Stimulated activated naive CD8-positive, alpha-beta T cell treated with anti-CD3 and anti-CD28 coated beads, Interleukin-15, amount 100 ng/mL, for 72 hours (primary cell): ENCODE measurements at regions not wholly inside any gene's neighbourhood (a gene's known extent, or its start where the extent isn't known, plus 50 kb on each side); places are given as distances from the start of the nearest gene placed in this dataset.

Source experiments
- ATAC-seq: fragments of 150-1000 bp; cut with Tn5 transposase; 2 replicates; pipeline ENCODE4 v1.10.0; 2021; ENCODE audit warnings: mild to moderate bottlenecking, moderate library complexity
- DNase-seq, 2 donors: peaks; one replicate each; pipeline ENCODE4 v3.0.0; 2021 to 2022
- H3K27ac Mint-ChIP-seq, 2 donors: one replicate each; pipeline ENCODE4 v1.8.0; 2022; ENCODE audit warnings: mild to moderate bottlenecking in 2 of 2, mixed read lengths in 2 of 2, moderate library complexity in 2 of 2
- H3K27me3 Mint-ChIP-seq: one replicate; pipeline ENCODE4 v1.8.0; 2022; ENCODE audit warnings: mixed read lengths
- H3K4me1 Mint-ChIP-seq: one replicate; pipeline ENCODE4 v1.8.0; 2022; ENCODE audit warnings: mild to moderate bottlenecking, mixed read lengths
- H3K4me3 Mint-ChIP-seq, 2 donors: one replicate each; pipeline ENCODE4 v1.8.0; 2022; ENCODE audit warnings: mild to moderate bottlenecking in 2 of 2, mixed read lengths in 2 of 2, moderate library complexity in 1 of 2
- H3K9me3 Mint-ChIP-seq, 2 donors: one replicate each; pipeline ENCODE4 v1.8.0; 2022; ENCODE audit warnings: mixed read lengths in 2 of 2

- no peaks in the 10 kb centered on the region for H3K9me3 Mint-ChIP-seq
- H3K27me3 Mint-ChIP-seq, result no peaks in the 10 kb centered on the region
- H3K27ac Mint-ChIP-seq, result no peak overlapping the region
- DNase-seq, result no peak
- H3K4me3 Mint-ChIP-seq, result no peak overlapping the region
- no peaks in the 10 kb centered on the region for H3K4me1 Mint-ChIP-seq
- no peak for ATAC-seq
Observed at GRCh38 chr6:135753196-135753595, 98.3 kb upstream of the PDE7B start.

DNA sequence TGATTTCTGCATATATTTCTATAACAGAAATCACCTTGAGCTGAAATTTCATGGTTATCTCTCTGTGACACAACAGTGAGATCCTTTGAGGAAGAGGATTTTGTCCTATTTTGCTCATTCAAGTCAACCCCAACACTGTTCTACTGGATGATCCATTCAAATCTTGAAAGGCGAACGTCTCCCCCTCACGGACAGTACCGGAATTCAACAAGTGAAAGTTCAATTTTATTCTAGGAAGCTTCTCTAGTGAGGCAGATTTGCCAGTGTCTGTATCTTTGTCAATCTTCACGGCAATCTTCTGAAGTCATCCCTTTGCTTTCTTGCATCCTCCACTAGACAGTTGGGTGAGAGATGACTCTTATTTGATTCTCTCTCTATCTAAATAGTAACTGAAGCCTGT lies 91.7 kb upstream of the PDE7B start:
- no peak overlapping the region for H3K27ac Mint-ChIP-seq
- H3K27me3 Mint-ChIP-seq, result no peaks in the 10 kb centered on the region
- H3K4me3 Mint-ChIP-seq, result no peak overlapping the region
- ATAC-seq (no peak), DNase-seq (no peak)
- peaks cover 10 to 24% of the 10 kb centered on the region in 2 donors for H3K9me3 Mint-ChIP-seq
- no peaks in the 10 kb centered on the region for H3K4me1 Mint-ChIP-seq

- DNase-seq (no peak), ATAC-seq (no peak)
- Mint-ChIP-seq H3K4me3 (no peak overlapping the region), H3K4me1 (no peaks in the 10 kb centered on the region), H3K27ac (no peak overlapping the region), H3K9me3 (no peaks in the 10 kb centered on the region), H3K27me3 (no peaks in the 10 kb centered on the region)
Observed at GRCh38 chr6:135774006-135774405, 77.5 kb upstream of the PDE7B start.

GRCh38 chr6:135779213-135779612 lies 72.3 kb upstream of the PDE7B start:
- ATAC-seq, result no peak
- Mint-ChIP-seq H3K27ac (no peak overlapping the region), H3K4me3 (no peak overlapping the region), H3K9me3 (peaks cover 0 to 9% of the 10 kb centered on the region in 2 donors), H3K27me3 (no peaks in the 10 kb centered on the region), H3K4me1 (peaks cover 10% of the 10 kb centered on the region)
- no peak for DNase-seq

GRCh38 chr6:135780326-135780725 lies 71.2 kb upstream of the PDE7B start:
- no peaks in the 10 kb centered on the region for H3K27me3 Mint-ChIP-seq
- H3K27ac Mint-ChIP-seq, result peak overlapping the region in 1 of 2 donors; percentile 38
- H3K9me3 Mint-ChIP-seq, result peaks cover 0 to 9% of the 10 kb centered on the region in 2 donors
- no peak overlapping the region for H3K4me3 Mint-ChIP-seq
- no peak for DNase-seq
- peaks cover 10% of the 10 kb centered on the region for H3K4me1 Mint-ChIP-seq
- ATAC-seq, result no peak

DNA sequence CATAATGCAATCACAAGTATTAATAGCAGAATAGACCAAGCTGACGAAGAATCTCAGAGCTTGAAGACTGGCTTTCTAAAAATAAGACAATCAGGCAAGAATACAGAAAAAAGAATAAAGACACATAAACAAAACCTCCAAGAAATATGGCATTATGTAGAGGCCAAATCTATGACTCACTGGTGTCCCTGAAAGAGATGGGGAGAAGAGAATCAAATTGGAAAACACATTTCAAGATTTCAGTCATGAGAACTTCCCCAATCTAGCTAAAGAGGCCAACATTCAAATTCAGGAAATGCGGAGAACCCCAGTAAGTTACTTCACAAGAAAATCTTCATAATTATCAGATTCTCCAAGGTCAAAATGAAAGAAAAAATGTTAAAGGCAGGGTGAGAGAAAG lies 69.0 kb upstream of the PDE7B start:
- Mint-ChIP-seq H3K9me3 (peaks cover 0 to 9% of the 10 kb centered on the region in 2 donors), H3K4me3 (no peak overlapping the region), H3K4me1 (peaks cover 10% of the 10 kb centered on the region), H3K27ac (no peak overlapping the region), H3K27me3 (no peaks in the 10 kb centered on the region)
- ATAC-seq (no peak), DNase-seq (no peak)

GRCh38 chr6:135784507-135784906 lies 67.0 kb upstream of the PDE7B start:
- ATAC-seq (no peak), DNase-seq (no peak)
- Mint-ChIP-seq H3K9me3 (peaks cover 0 to 9% of the 10 kb centered on the region in 2 donors), H3K4me1 (peaks cover 10% of the 10 kb centered on the region), H3K27me3 (no peaks in the 10 kb centered on the region), H3K4me3 (no peak overlapping the region), H3K27ac (no peak overlapping the region)

DNA sequence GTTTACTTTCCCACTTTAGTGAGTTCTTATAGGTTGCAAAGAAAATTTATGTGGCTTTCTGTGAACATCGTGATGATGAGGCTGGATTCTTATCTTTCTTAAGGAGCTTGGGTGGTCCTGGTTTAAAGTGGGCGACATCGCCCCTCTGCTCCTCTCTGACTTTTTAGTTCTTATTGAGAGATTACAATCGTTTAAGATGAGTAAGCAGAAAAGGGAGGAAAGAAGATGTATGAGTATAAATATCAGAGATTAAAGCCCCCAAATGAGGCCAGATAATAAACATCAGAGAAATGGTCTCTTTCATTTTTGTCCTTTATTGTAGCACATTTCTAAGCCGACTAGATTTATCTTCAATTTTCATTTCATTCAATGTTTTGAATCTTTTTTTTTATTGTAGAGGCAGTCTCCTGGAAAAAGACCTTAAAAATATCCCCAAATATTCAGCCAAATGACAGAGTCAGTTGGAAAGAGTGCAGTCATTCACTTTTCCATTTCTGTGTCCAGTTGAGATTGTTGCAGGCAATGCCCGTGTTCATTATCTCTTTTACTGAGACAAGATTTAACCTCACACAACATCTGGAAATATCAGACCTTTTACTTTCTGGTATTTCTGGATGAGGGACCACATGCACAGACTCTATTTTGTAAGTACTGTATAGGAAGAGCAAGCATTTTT lies 62.0 kb upstream of the PDE7B start:
- Mint-ChIP-seq H3K4me1 (peaks cover 6% of the 10 kb centered on the region), H3K4me3 (no peak overlapping the region), H3K9me3 (no peaks in the 10 kb centered on the region), H3K27ac (no peak overlapping the region), H3K27me3 (no peaks in the 10 kb centered on the region)
- ATAC-seq (no peak), DNase-seq (no peak)

DNA sequence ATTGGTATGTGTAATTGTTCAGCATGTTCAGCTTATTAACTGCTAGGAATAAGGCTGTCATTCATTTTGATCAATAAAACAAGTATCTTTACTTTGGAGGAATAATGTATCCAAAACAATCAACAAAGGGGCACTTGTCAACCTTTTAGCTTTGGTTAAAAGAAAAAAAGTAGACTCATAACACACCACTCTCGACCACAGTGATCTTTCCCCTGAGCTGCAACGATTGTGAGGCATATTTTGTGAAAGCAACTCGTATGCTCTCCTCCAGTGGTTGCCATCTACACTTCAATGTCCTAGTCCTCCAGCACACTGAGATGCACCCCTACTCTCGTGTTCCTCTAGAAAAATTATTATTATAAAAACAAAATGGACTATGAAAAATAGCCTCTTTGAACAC lies 60.1 kb upstream of the PDE7B start:
- ATAC-seq, result no peak
- H3K4me1 Mint-ChIP-seq, result peaks cover 6% of the 10 kb centered on the region

GRCh38 chr6:135796643-135797305 lies 54.7 kb upstream of the PDE7B start:
- DNase-seq, result no peak

More for the DNA sequence above, 60.1 kb upstream of the PDE7B start:
- DNase-seq, result no peak
- no peaks in the 10 kb centered on the region for H3K27me3 Mint-ChIP-seq
- H3K27ac Mint-ChIP-seq, result no peak overlapping the region
- H3K4me3 Mint-ChIP-seq, result no peak overlapping the region
- no peaks in the 10 kb centered on the region for H3K9me3 Mint-ChIP-seq

GRCh38 chr6:135797361-135797760 lies 54.1 kb upstream of the PDE7B start:
- Mint-ChIP-seq H3K4me3 (no peak overlapping the region), H3K27me3 (no peaks in the 10 kb centered on the region), H3K4me1 (peaks cover 11% of the 10 kb centered on the region), H3K9me3 (no peaks in the 10 kb centered on the region), H3K27ac (no peak overlapping the region)
- DNase-seq (no peak), ATAC-seq (no peak)

More at GRCh38 chr6:135796643-135797305, 54.7 kb upstream of the PDE7B start:
- Mint-ChIP-seq H3K4me1 (peaks cover 11% of the 10 kb centered on the region), H3K27ac (no peak overlapping the region), H3K27me3 (no peaks in the 10 kb centered on the region), H3K4me3 (no peak overlapping the region), H3K9me3 (no peaks in the 10 kb centered on the region)
- no peak for ATAC-seq

DNA sequence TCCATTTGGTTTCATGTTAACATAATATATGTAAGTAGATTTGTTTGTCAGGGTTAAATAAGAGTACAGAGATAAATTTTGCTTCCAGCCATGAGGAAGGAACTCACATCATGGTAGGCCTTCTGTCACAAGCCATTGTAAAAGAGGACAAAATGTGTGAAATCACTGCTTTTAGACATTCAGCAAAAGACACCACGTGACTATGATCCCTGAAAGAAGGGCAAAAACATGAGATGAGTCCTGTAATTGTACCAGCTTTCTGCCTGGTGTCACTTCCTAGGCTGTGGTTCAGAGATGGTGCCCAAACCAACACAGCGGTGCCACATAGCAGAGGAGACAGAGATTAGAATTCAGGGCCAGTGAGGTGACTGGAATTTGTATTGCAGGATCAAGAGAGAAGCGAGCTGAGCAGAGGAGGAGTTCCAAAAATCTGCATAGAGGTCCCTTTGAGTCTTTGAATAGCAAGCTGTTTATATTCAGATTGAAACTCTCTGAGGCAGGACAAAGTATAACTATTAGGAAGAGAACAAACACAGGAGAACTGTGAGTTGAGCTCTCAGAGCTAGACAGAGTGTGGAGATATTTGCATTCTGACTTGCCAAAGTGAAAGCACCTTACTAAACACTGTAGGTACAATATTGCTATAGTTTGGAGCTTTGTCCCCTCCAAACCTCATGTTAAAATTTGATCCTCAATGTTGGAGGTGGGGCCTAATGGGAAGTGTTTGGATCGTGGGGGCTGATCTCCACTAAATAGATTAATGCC lies 52.6 kb upstream of the PDE7B start:
- H3K27ac Mint-ChIP-seq, result no peak overlapping the region
- H3K4me1 Mint-ChIP-seq, result peaks cover 6% of the 10 kb centered on the region
- H3K9me3 Mint-ChIP-seq, result no peaks in the 10 kb centered on the region
- no peak overlapping the region for H3K4me3 Mint-ChIP-seq
- ATAC-seq, result no peak
- DNase-seq, result no peak
- no peaks in the 10 kb centered on the region for H3K27me3 Mint-ChIP-seq
